ENCODE measurements at regions not wholly inside any gene's neighbourhood (a gene's known extent, or its start where the extent isn't known, plus 50 kb on each side); places are given as distances from the start of the nearest gene placed in this dataset.

DNA sequence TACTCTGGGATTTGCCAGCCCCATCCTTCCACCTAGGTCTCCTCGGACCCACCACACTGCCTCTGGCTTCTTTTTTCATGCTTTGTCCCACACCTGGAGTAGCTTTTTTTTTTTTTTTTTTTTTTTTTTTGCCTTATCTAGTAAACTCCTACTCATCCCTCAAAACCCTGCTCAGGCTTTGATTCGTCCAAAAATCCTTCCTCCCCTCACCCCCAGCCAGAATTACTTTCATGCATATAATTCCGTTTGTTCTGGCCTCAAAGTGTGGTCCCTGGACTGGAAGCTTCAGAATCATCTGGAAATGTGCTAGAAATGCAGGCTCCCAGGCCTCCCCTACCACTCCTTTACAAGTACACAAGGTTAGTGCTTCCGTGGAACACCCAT lies 320.1 kb downstream of the PTTG2 start:
- DNase-seq (ENCODE audit: low read depth): no peak
- no peak overlapping the region for H3K4me3 ChIP-seq (ENCODE audit: low read depth, low read length)
- TF ChIP-seq, protein P1, sequence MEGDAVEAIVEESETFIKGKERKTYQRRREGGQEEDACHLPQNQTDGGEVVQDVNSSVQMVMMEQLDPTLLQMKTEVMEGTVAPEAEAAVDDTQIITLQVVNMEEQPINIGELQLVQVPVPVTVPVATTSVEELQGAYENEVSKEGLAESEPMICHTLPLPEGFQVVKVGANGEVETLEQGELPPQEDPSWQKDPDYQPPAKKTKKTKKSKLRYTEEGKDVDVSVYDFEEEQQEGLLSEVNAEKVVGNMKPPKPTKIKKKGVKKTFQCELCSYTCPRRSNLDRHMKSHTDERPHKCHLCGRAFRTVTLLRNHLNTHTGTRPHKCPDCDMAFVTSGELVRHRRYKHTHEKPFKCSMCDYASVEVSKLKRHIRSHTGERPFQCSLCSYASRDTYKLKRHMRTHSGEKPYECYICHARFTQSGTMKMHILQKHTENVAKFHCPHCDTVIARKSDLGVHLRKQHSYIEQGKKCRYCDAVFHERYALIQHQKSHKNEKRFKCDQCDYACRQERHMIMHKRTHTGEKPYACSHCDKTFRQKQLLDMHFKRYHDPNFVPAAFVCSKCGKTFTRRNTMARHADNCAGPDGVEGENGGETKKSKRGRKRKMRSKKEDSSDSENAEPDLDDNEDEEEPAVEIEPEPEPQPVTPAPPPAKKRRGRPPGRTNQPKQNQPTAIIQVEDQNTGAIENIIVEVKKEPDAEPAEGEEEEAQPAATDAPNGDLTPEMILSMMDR (IDR thresholded peaks at IDR 0.05; ENCODE audit: insufficient read depth, low read length): no peak

DNA sequence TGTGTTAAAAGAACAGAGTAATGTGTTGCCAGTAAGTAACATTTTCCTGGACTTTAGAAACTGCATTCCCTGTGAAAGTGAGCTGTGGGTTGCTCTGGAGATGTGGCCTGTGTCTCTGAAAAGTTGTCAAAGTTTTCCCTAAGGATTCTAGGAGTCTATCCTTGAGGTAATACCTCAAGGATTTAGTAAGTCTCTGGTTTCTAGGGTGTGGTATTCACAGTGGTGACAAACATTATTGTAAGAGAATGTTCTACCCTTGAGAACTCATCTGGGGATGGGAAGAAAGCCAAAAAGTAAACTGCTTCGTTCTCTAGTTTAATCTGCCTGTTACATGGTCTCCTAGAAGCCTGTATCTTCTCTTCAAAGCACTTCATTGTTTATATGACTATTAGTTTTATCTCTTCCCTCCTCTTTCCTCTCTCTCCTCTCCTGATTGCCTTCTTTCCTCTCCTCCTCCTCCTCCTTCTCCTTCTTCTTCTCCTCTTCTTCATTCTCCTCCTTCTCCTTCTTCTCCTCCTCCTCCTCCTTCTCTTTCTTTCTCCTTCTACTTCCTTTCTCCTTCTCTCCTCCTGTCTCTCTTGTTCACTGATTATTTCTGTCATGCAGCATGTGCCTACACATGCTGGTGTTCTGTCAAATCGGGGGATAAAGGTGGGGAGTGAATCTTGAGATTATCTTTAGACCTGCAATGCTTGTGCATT lies 321.3 kb downstream of the PTTG2 start:
- TF ChIP-seq, protein P1 (IDR thresholded peaks at IDR 0.05; ENCODE audit: insufficient read depth, low read length): no peak
- no peak overlapping the region for H3K4me3 ChIP-seq (ENCODE audit: low read depth, low read length)
- peak; percentile 76 for DNase-seq (ENCODE audit: low read depth)

DNA sequence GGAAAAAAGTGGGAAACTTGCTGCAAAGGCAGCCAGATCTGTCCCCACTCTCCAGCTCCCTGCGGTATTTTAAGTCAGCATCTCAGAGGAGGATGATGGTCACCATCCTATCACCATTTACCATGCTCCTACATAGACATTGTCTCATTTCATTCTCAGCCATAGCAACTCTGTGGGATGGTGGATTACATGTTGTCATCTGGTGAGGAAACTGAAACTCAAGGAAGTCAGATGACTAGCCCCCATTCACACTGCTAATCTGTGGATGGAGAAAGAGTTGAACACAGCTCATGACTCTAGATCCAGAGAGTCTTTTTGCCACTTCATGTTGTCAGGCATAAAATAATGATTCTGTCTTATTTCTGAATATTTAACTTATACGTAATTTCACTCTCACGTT lies 323.5 kb downstream of the PTTG2 start:
- DNase-seq (ENCODE audit: low read depth): no peak
- H3K4me3 ChIP-seq (ENCODE audit: low read depth, low read length): no peak overlapping the region
- TF ChIP-seq, protein P1 (IDR thresholded peaks at IDR 0.05; ENCODE audit: insufficient read depth, low read length): no peak

- no peak overlapping the region for H3K4me3 ChIP-seq (ENCODE audit: low read depth, low read length)
- TF ChIP-seq, protein P1 (IDR thresholded peaks at IDR 0.05; ENCODE audit: insufficient read depth, low read length): no peak
- peak; percentile 91 for DNase-seq (ENCODE audit: low read depth)
Measured at GRCh38 chr4:38284294-38285030, 324.3 kb downstream of the PTTG2 start.

DNA sequence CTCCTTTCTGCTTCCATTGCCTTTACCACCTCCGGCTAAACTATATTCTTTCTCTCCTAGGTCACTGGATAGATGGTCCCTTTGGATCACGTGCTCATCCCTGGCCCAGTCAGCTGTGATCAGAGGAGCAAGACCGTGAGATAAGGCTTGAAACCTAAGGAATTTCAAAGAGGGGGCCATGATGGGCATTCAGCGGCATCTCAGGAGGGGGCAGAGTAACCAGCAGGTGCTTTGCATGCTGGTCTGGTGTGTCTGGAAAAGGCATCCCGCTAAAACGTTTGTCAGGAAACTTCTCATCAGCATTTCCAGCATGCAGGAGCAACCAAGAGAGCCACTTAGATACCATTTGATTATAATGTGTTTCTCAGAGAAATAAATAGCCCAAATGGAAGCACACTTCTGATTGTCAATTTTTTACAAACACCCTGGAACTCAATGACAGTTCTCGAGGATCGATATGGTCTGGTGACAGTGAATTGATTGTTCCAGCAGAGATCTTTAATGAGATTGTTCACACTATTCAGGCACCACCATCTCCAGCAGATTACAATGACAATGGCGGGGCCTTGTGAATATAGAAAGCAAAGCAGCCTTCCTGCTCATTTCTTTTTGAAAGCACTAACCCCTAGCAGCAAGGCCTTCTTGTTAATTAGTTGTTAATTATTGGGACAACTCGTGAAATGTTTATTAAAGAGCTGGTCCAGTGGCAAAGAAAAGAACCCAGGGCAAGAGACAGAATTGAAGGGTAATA lies 327.1 kb downstream of the PTTG2 start:
- TF ChIP-seq, protein P1 (IDR thresholded peaks at IDR 0.05; ENCODE audit: insufficient read depth, low read length): no peak

GRCh38 chr4:38289553-38289952 lies 329.4 kb downstream of the PTTG2 start:
- no peak overlapping the region for H3K4me3 ChIP-seq (ENCODE audit: low read depth, low read length)
- DNase-seq (ENCODE audit: low read depth): no peak
- TF ChIP-seq, protein P1 (IDR thresholded peaks at IDR 0.05; ENCODE audit: insufficient read depth, low read length): no peak

More for the DNA sequence above, 327.1 kb downstream of the PTTG2 start:
- H3K4me3 ChIP-seq (ENCODE audit: low read depth, low read length): no peak overlapping the region
- DNase-seq (ENCODE audit: low read depth): no peak
